ENCODE measurements at regions not wholly inside any gene's neighbourhood (a gene's known extent, or its start where the extent isn't known, plus 50 kb on each side); places are given as distances from the start of the nearest gene placed in this dataset.

DNA sequence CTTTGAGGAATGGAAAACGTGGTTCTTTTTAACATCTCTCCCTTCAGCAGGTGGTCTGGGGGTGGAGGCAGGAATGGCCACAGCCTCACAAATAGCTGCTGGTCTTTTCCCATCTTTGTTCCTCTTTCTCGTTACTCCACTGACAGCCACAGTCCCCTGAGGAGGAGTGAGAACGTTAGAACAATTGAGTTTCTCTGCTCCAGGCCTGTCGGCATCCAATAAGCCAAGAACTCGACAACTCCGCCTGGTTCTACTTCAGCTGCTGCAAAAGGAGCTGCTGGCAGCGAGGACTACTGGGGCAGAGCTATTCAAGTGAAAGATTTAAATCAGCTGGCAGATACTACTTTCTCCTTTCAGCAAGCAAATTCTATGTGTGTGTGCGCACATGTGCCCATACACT is 169.5 kb upstream of the GALNT2 start:
- TF ChIP-seq CTCF (IDR thresholded peaks at IDR 0.05; ENCODE audit: poor library complexity, severe bottlenecking): no peak
- TF ChIP-seq MXI1 (conservative IDR thresholded peaks at IDR 0.05; ENCODE audit: poor library complexity, severe bottlenecking): no peak
- no peak for TF ChIP-seq EP300 (conservative IDR thresholded peaks at IDR 0.05; ENCODE audit: poor library complexity, severe bottlenecking)
- TF ChIP-seq, protein P1, sequence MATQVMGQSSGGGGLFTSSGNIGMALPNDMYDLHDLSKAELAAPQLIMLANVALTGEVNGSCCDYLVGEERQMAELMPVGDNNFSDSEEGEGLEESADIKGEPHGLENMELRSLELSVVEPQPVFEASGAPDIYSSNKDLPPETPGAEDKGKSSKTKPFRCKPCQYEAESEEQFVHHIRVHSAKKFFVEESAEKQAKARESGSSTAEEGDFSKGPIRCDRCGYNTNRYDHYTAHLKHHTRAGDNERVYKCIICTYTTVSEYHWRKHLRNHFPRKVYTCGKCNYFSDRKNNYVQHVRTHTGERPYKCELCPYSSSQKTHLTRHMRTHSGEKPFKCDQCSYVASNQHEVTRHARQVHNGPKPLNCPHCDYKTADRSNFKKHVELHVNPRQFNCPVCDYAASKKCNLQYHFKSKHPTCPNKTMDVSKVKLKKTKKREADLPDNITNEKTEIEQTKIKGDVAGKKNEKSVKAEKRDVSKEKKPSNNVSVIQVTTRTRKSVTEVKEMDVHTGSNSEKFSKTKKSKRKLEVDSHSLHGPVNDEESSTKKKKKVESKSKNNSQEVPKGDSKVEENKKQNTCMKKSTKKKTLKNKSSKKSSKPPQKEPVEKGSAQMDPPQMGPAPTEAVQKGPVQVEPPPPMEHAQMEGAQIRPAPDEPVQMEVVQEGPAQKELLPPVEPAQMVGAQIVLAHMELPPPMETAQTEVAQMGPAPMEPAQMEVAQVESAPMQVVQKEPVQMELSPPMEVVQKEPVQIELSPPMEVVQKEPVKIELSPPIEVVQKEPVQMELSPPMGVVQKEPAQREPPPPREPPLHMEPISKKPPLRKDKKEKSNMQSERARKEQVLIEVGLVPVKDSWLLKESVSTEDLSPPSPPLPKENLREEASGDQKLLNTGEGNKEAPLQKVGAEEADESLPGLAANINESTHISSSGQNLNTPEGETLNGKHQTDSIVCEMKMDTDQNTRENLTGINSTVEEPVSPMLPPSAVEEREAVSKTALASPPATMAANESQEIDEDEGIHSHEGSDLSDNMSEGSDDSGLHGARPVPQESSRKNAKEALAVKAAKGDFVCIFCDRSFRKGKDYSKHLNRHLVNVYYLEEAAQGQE (IDR thresholded peaks at IDR 0.05; ENCODE audit: borderline replicate concordance): no peak
- no peak for TF ChIP-seq POLR2AphosphoS5 (IDR thresholded peaks at IDR 0.05)
- no peak for TF ChIP-seq TAF1 (IDR thresholded peaks at IDR 0.05; ENCODE audit: low read depth)
- TF ChIP-seq EZH2 (IDR thresholded peaks at IDR 0.05; ENCODE audit: borderline replicate concordance, insufficient read depth, low read length, poor library complexity, severe bottlenecking): no peak
- no peak for TF ChIP-seq SMC3 (conservative IDR thresholded peaks at IDR 0.05; ENCODE audit: poor library complexity)
